IPS-18c (cell line): ENCODE measurements at regions not wholly inside any gene's neighbourhood (a gene's known extent, or its start where the extent isn't known, plus 50 kb on each side); places are given as distances from the start of the nearest gene placed in this dataset.
A peak's percentile ranks its signal among the peaks of the same experiment; 100 is the strongest.

ENCODE experiments used
- H3K4me3 ChIP-seq: 2 replicates; pipeline ENCODE4 v1.7.0; 2013; ENCODE audit warnings: low read depth, mild to moderate bottlenecking, low read length, moderate library complexity; ENCODE audit not compliant: insufficient read depth
- H3K9me3 ChIP-seq: one replicate; pipeline ENCODE4 v1.6.1; 2013; ENCODE audit warnings: mild to moderate bottlenecking, low read length, moderate library complexity; ENCODE audit not compliant: control insufficient read depth, insufficient read depth

GRCh38 chr5:162288647-162289296, 221.2 kb downstream of the GABRG2 start:
- H3K4me3 ChIP-seq = no peak overlapping the region
- no peaks in the 10 kb centered on the region for H3K9me3 ChIP-seq

- Histone ChIP-seq H3K4me3 (no peak overlapping the region), H3K9me3 (no peaks in the 10 kb centered on the region)
These were observed 221.9 kb downstream of the GABRG2 start for GRCh38 chr5:162289489-162289888.

- Histone ChIP-seq H3K4me3 (no peak overlapping the region), H3K9me3 (no peaks in the 10 kb centered on the region)
These were observed 232.2 kb downstream of the GABRG2 start for GRCh38 chr5:162299793-162300192.

- Histone ChIP-seq H3K9me3 (no peaks in the 10 kb centered on the region), H3K4me3 (no peak overlapping the region)
These were observed 233.8 kb downstream of the GABRG2 start for GRCh38 chr5:162301356-162301755.

DNA sequence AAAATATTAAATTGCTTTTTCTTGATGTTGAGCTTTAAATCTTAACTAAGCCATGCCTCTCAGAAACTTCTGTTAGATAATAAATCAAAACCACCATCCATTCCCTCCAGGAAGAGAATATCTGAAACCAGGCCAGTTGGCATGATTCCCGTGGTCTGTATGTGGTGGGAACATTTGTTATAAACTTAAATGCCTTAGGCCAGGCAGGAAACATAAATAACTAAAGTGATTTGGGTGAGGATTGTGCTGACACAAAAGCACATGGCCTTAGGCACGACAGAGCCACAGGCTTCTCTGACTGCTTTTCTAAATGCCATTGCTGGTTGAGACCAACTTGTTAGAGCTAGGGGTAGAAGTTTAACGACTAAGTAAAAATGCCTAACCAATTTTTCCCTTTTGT, 255.9 kb downstream of the GABRG2 start:
- 0 out of 2 replicates have a peak overlapping the region, but pooled peaks have one; percentile 5 for H3K4me3 ChIP-seq
- H3K9me3 ChIP-seq = peaks cover 5% of the 10 kb centered on the region

- Histone ChIP-seq H3K4me3 (no peak overlapping the region), H3K9me3 (peaks cover under 1% of the 10 kb centered on the region)
These were observed 256.8 kb downstream of the GABRG2 start for GRCh38 chr5:162324328-162324727.

- Histone ChIP-seq H3K9me3 (no peaks in the 10 kb centered on the region), H3K4me3 (no peak overlapping the region)
These were observed 257.7 kb downstream of the GABRG2 start for GRCh38 chr5:162325143-162325727.

- H3K9me3 ChIP-seq = no peaks in the 10 kb centered on the region
These were observed 267.4 kb downstream of the GABRG2 start for GRCh38 chr5:162334944-162335343.

DNA sequence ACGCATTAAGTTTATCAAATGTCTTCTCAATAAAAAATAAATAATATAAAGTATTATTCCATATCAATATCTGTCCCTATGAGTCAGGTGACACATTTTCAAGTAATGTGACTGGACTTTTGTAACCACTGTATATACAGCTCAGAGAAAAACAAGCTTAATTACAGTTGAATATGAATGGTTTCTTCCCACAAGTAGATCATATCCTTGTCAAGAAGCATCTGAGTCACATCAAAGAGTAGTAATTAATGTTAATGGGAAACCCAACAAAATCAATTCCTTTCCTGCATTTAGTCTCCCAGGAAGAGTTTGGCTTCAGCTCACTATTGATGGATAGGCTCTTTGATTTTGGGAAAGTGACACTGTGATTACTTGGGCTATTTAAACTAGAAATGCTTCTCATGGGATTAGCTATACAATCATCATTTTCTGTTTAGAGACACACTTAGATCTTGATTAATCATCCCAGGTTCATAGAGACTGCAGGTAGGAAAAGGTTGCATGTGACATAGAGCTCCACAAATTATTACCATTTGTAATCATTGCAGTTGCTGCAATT, 292.9 kb downstream of the GABRG2 start:
- Histone ChIP-seq H3K4me3 (no peak overlapping the region), H3K9me3 (no peaks in the 10 kb centered on the region)

More at GRCh38 chr5:162334944-162335343, 267.4 kb downstream of the GABRG2 start:
- H3K4me3 ChIP-seq = no peak overlapping the region

- H3K4me3 ChIP-seq = no peak overlapping the region
- peaks cover 5% of the 10 kb centered on the region for H3K9me3 ChIP-seq
These were observed 304.7 kb downstream of the GABRG2 start for GRCh38 chr5:162372256-162372655.

DNA sequence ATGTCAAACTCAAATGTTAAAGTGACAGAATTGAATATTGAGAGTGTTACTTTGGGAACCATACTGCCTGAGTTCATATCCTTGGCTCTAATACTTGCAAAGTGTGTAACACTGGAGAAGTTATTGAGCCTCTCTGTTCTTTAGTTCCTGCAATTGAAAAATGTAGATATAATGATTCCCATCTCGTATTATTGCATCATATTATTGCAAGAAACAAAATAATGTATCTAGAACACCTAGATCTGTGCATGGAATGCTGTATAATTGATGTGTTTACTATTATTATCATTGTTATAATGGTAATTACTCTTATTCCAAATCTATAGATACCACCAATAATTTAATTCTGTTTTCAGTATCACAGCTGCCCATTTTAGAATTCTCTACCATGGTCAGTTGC, 310.3 kb downstream of the GABRG2 start:
- no peak overlapping the region for H3K4me3 ChIP-seq
- H3K9me3 ChIP-seq = no peaks in the 10 kb centered on the region

DNA sequence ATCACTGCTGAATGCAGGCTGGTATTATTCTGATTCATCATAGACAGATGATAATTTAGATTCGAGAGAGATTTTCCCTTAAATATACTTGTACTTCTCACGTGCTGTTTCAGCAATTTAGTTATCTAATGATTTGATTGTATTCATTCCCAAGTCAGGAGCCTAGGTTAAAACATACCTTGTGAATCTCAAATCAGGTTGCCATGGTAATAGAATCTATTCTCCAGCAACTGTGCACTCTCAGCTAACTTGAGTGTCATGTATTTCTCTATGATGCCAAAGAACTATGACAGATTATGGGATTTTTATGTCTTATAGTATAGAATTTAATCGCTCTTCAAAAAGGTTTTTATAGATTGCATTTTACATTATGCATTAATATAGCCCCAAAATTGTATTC, 315.3 kb downstream of the GABRG2 start:
- Histone ChIP-seq H3K9me3 (no peaks in the 10 kb centered on the region), H3K4me3 (no peak overlapping the region)

GRCh38 chr5:162384225-162384624, 316.7 kb downstream of the GABRG2 start:
- no peaks in the 10 kb centered on the region for H3K9me3 ChIP-seq
- no peak overlapping the region for H3K4me3 ChIP-seq

DNA sequence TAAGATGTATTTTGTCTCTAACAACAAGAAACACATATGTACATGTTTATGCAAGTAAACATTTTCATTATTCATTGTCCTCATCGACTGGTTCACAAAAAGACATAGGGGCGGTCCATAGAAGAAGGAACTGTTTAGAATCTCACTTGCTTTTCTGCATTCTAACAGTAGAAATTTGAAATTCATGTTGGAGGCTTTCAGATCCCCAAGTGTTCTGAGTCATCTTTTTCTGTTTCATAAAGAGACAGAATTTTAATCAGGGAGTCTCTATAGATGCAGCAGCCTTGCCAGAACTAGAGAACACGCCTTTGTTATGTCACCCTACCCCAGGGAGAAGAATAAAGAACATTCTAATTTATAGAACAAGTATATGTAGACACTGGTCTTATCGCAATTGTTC, 324.3 kb downstream of the GABRG2 start:
- Histone ChIP-seq H3K4me3 (no peak overlapping the region), H3K9me3 (peaks cover 4% of the 10 kb centered on the region)

- H3K4me3 ChIP-seq = no peak overlapping the region
These were observed 324.8 kb downstream of the GABRG2 start for GRCh38 chr5:162392336-162392735.

DNA sequence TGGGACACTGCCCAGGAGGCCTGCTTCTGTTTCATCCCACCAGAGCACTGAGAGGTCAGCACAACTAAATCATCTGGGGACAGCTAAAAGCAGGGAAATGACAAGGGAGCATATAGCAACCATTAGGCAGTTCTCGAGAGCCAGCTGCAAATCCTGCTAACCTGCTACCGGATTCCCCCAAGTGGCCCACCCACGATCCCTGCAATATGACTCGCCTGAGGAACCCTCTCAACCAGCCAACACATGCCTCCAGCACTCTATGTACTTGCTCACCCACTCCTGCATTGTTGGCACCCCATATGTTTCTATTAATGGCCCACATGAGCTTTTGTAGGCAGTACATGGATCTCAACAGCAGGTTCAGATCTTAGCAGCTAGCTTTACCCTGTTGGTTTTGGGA, 326.0 kb downstream of the GABRG2 start:
- Histone ChIP-seq H3K9me3 (peaks cover 4% of the 10 kb centered on the region), H3K4me3 (no peak overlapping the region)

More at GRCh38 chr5:162392336-162392735, 324.8 kb downstream of the GABRG2 start:
- peaks cover 4% of the 10 kb centered on the region for H3K9me3 ChIP-seq

GRCh38 chr5:162407614-162408013, 340.0 kb downstream of the GABRG2 start:
- Histone ChIP-seq H3K9me3 (no peaks in the 10 kb centered on the region), H3K4me3 (no peak overlapping the region)

GRCh38 chr5:162410365-162410764, 342.8 kb downstream of the GABRG2 start:
- no peaks in the 10 kb centered on the region for H3K9me3 ChIP-seq
- H3K4me3 ChIP-seq = no peak overlapping the region
